NCI-H526 treated with DMSO at 0.1 percent for 48 hours (cell line): ENCODE measurements at regions not wholly inside any gene's neighbourhood (a gene's known extent, or its start where the extent isn't known, plus 50 kb on each side); places are given as distances from the start of the nearest gene placed in this dataset.
"Not testable (repeated sequence)": the region's sequence is repeated elsewhere in the genome, so short reads cannot be mapped to it uniquely, and the experiment has no call there.

ENCODE experiments used
- DNase-seq: peaks from one replicate; lab custom pipeline; 2025; lab: John Stamatoyannopoulos, UW

GRCh38 chr11:23252426-23252825 lies 392.2 kb upstream of the CCDC179 start:
- DNase-seq = no peak

GRCh38 chr11:23257088-23257487 lies 396.8 kb upstream of the CCDC179 start:
- no peak for DNase-seq

- no peak for DNase-seq
These were observed 397.3 kb upstream of the CCDC179 start for GRCh38 chr11:23257556-23257955.

- DNase-seq = no peak
These were observed 403.2 kb upstream of the CCDC179 start for GRCh38 chr11:23263466-23263865.

GRCh38 chr11:23272095-23272494 lies 411.8 kb upstream of the CCDC179 start:
- DNase-seq = no peak

GRCh38 chr11:23278121-23278520 lies 417.8 kb upstream of the CCDC179 start:
- no peak for DNase-seq

GRCh38 chr11:23280088-23280487 lies 419.8 kb upstream of the CCDC179 start:
- no peak for DNase-seq

- no peak for DNase-seq
These were observed 423.4 kb upstream of the CCDC179 start for GRCh38 chr11:23283666-23284065.

- DNase-seq = no peak
These were observed 424.4 kb upstream of the CCDC179 start for GRCh38 chr11:23284631-23285030.

- peak; percentile 50 for DNase-seq
These were observed 427.9 kb upstream of the CCDC179 start for GRCh38 chr11:23288003-23288783.

GRCh38 chr11:23295241-23295640 lies 435.0 kb upstream of the CCDC179 start:
- no peak for DNase-seq

GRCh38 chr11:23308041-23308440 lies 447.8 kb upstream of the CCDC179 start:
- no peak for DNase-seq

- no peak for DNase-seq
These were observed 450.0 kb upstream of the CCDC179 start for GRCh38 chr11:23310276-23310675.

- DNase-seq = no peak
These were observed 452.0 kb upstream of the CCDC179 start for GRCh38 chr11:23311986-23312940.

GRCh38 chr11:23313001-23313400 lies 452.7 kb upstream of the CCDC179 start:
- DNase-seq = no peak

GRCh38 chr11:23314162-23314561 lies 453.9 kb upstream of the CCDC179 start:
- no peak for DNase-seq

GRCh38 chr11:23315286-23315685 lies 455.0 kb upstream of the CCDC179 start:
- no peak for DNase-seq

- DNase-seq = no peak
These were observed 457.5 kb upstream of the CCDC179 start for GRCh38 chr11:23317816-23318215.

GRCh38 chr11:23318670-23319069 lies 458.4 kb upstream of the CCDC179 start:
- no peak for DNase-seq

- no peak for DNase-seq
These were observed 459.9 kb upstream of the CCDC179 start for GRCh38 chr11:23320131-23320530.

- not testable (repeated sequence) for DNase-seq
These were observed 475.3 kb upstream of the CCDC179 start for GRCh38 chr11:23335586-23335985.

- no peak for DNase-seq
These were observed 476.7 kb upstream of the CCDC179 start for GRCh38 chr11:23336961-23337360.

GRCh38 chr11:23353611-23354010 lies 493.3 kb upstream of the CCDC179 start:
- DNase-seq = no peak
